ENCODE measurements at regions not wholly inside any gene's neighbourhood (a gene's known extent, or its start where the extent isn't known, plus 50 kb on each side); places are given as distances from the start of the nearest gene placed in this dataset.

- TF ChIP-seq, protein P1, sequence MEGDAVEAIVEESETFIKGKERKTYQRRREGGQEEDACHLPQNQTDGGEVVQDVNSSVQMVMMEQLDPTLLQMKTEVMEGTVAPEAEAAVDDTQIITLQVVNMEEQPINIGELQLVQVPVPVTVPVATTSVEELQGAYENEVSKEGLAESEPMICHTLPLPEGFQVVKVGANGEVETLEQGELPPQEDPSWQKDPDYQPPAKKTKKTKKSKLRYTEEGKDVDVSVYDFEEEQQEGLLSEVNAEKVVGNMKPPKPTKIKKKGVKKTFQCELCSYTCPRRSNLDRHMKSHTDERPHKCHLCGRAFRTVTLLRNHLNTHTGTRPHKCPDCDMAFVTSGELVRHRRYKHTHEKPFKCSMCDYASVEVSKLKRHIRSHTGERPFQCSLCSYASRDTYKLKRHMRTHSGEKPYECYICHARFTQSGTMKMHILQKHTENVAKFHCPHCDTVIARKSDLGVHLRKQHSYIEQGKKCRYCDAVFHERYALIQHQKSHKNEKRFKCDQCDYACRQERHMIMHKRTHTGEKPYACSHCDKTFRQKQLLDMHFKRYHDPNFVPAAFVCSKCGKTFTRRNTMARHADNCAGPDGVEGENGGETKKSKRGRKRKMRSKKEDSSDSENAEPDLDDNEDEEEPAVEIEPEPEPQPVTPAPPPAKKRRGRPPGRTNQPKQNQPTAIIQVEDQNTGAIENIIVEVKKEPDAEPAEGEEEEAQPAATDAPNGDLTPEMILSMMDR (IDR thresholded peaks at IDR 0.05 in 2 of 3, conservative IDR thresholded peaks at IDR 0.05 in 1 of 3; ENCODE audit: borderline replicate concordance in 1 of 3, insufficient read depth in 1 of 3, low read depth in 2 of 3, low read length in 2 of 3): no peak
- TF ChIP-seq CEBPB (IDR thresholded peaks at IDR 0.05; ENCODE audit: low read depth) (no peak), ZFX (IDR thresholded peaks at IDR 0.05) (no peak), SRF (IDR thresholded peaks at IDR 0.05; ENCODE audit: low read depth) (no peak), SP1 (IDR thresholded peaks at IDR 0.05; ENCODE audit: low read depth) (no peak)
These were observed 266.7 kb downstream of the EMP1 start for GRCh38 chr12:13463189-13463588.

Data from HCT116 (cell line).